ENCODE measurements at regions not wholly inside any gene's neighbourhood (a gene's known extent, or its start where the extent isn't known, plus 50 kb on each side); places are given as distances from the start of the nearest gene placed in this dataset.

DNA sequence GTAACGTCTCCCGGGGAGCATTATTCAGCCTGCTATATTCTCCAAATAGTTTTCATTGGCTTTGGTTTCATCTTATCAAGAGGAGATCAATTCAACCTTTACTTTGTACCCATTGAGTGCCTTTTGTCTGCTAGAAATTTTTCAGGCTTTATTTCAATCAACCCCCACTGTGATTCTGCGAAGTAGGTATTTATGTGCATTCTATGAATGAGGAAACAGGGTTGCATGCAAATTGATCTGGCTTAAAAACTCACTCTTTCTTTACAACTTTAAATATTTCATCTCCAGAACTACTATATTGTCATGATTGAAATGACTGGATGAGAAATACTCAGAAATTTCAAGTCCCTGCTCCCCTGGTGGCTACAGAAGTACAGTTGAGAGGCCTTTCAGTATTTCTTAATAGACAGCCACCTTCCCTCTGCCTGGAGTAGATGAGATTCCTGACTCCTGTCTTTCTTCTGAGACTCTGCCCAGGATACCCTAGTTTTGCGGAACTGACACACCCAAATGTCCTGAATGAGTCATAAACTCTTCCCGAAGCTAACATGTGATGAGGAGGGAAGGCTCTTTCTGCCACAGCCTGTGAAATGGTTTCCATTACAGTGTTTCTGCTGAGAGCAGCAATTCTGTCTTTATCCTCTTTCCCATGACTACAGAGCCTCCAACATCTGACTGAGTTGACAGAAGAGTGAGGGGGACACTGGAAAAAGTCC, 52.6 kb upstream of the TNC start:
- H3K9ac ChIP-seq (ENCODE audit: extremely low read depth, insufficient read length, low read length): no peak overlapping the region
- H2AFZ ChIP-seq (ENCODE audit: low read length): no peak overlapping the region
- no peak overlapping the region for H2BK20ac ChIP-seq (ENCODE audit: low read depth, low read length, poor library complexity, severe bottlenecking)
- no peak overlapping the region for H3K14ac ChIP-seq (ENCODE audit: insufficient read depth, low read length)
- peaks cover 20 to 26% of the 10 kb centered on the region in 2 experiments for H3K4me1 Mint-ChIP-seq
- H3K56ac ChIP-seq (ENCODE audit: insufficient read length, low read depth, low read length): no peak overlapping the region
- no peak overlapping the region for H3K23ac ChIP-seq (ENCODE audit: insufficient read length, low read depth, low read length)
- H2BK12ac ChIP-seq (ENCODE audit: insufficient read length, low read depth, low read length): no peak overlapping the region
- peak; percentile 45 for DNase-seq
- no peaks in the 10 kb centered on the region for H3K79me1 ChIP-seq (ENCODE audit: insufficient read depth, low read depth, low read length, poor library complexity, severe bottlenecking)
- no peak overlapping the region for H3K18ac ChIP-seq (ENCODE audit: insufficient read length, low read depth, low read length)
- no peaks in the 10 kb centered on the region for H3K27me3 ChIP-seq (ENCODE audit: insufficient read depth, low read length)
- H3K36me3 Mint-ChIP-seq (ENCODE audit: insufficient read depth in 1 of 3, low read depth in 3 of 3): peaks cover 0 to 14% (median 3%) of the 10 kb centered on the region in 3 experiments; a peak in 3 of 7 replicates
- H3K9me3 Mint-ChIP-seq: peaks cover 12 to 13% of the 10 kb centered on the region in 2 experiments; a peak in 4 of 5 replicates
- peaks cover 6% of the 10 kb centered on the region; the same call in 1 of the 2 replicates for H3K4me1 ChIP-seq (ENCODE audit: insufficient read depth, low read length)
- no peak overlapping the region for H2BK15ac ChIP-seq (ENCODE audit: low read depth, low read length)
- no peak overlapping the region for H2BK120ac ChIP-seq (ENCODE audit: low read depth, low read length, poor library complexity, severe bottlenecking)
- no peak overlapping the region for H3K4me3 Mint-ChIP-seq
- WGBS (ENCODE audit: extremely low coverage, insufficient read length, low lambda C conversion rate): no CpG with 5 or more reads among the region's 5 CpGs
- no peak overlapping the region for H4K91ac ChIP-seq (ENCODE audit: insufficient read length, low read depth, low read length)
- H3K4me2 ChIP-seq (ENCODE audit: insufficient read depth, insufficient read length, low read length): no peak overlapping the region
- H3K27ac ChIP-seq (ENCODE audit: insufficient read length, low read depth, low read length): peak overlapping the region; percentile 40
- peak overlapping the region in 2 of 3 experiments; percentile 46 to 92; a peak in 4 of 7 replicates for H3K27ac Mint-ChIP-seq
- no peak overlapping the region for H2AK5ac ChIP-seq (ENCODE audit: insufficient read length, low read length)
- no peaks in the 10 kb centered on the region for H4K20me1 ChIP-seq (ENCODE audit: control insufficient read depth, insufficient read depth, insufficient read length)
- H3K23me2 ChIP-seq (ENCODE audit: insufficient read length, low read depth, low read length, poor library complexity, severe bottlenecking): no peaks in the 10 kb centered on the region
- no peak overlapping the region for H4K8ac ChIP-seq (replicated peaks; ENCODE audit: insufficient read length, low read depth, low read length)
- no peaks in the 10 kb centered on the region for H3K79me2 ChIP-seq (ENCODE audit: insufficient read depth, low read length)
- H4K5ac ChIP-seq (ENCODE audit: insufficient read length, low read depth, low read length): no peak overlapping the region
- H2BK5ac ChIP-seq (ENCODE audit: insufficient read length, low read length): no peak overlapping the region
- peaks cover 5% of the 10 kb centered on the region; the same call in 1 of the 2 replicates for H3K27me3 Mint-ChIP-seq (ENCODE audit: low read depth)
- no peak overlapping the region for H3K4ac ChIP-seq (ENCODE audit: low read depth, low read length)
- TF ChIP-seq, protein P1, sequence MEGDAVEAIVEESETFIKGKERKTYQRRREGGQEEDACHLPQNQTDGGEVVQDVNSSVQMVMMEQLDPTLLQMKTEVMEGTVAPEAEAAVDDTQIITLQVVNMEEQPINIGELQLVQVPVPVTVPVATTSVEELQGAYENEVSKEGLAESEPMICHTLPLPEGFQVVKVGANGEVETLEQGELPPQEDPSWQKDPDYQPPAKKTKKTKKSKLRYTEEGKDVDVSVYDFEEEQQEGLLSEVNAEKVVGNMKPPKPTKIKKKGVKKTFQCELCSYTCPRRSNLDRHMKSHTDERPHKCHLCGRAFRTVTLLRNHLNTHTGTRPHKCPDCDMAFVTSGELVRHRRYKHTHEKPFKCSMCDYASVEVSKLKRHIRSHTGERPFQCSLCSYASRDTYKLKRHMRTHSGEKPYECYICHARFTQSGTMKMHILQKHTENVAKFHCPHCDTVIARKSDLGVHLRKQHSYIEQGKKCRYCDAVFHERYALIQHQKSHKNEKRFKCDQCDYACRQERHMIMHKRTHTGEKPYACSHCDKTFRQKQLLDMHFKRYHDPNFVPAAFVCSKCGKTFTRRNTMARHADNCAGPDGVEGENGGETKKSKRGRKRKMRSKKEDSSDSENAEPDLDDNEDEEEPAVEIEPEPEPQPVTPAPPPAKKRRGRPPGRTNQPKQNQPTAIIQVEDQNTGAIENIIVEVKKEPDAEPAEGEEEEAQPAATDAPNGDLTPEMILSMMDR (conservative IDR thresholded peaks at IDR 0.05): no peak
- no peak overlapping the region for H3T11ph ChIP-seq (ENCODE audit: low read length)
- no peaks in the 10 kb centered on the region for H3K9me3 ChIP-seq (ENCODE audit: control insufficient read depth, low read depth, low read length)
